H9 (cell line): ENCODE measurements at regions not wholly inside any gene's neighbourhood (a gene's known extent, or its start where the extent isn't known, plus 50 kb on each side); places are given as distances from the start of the nearest gene placed in this dataset.

Experiments
- DNase-seq: peaks from one replicate; pipeline ENCODE4 v3.0.0-alpha.2; 2017
- H2AFZ ChIP-seq: one replicate; pipeline ENCODE4 v1.6.1; 2013; ENCODE audit warnings: mild to moderate bottlenecking, low read length, control low read depth, moderate library complexity
- H2AK5ac ChIP-seq: 2 replicates; pipeline ENCODE4 v1.6.1; 2013; ENCODE audit warnings: low read length, control low read depth, mixed read lengths; ENCODE audit not compliant: insufficient read length
- H2BK120ac ChIP-seq: one replicate; pipeline ENCODE4 v1.6.1; 2013; ENCODE audit warnings: low read depth, mild to moderate bottlenecking, low read length, control low read depth, inconsistent platforms; ENCODE audit not compliant: poor library complexity, severe bottlenecking
- H2BK12ac ChIP-seq: 2 replicates; pipeline ENCODE4 v1.6.1; 2013; ENCODE audit warnings: low read length, control low read depth, mixed read lengths, low read depth; ENCODE audit not compliant: insufficient read length
- H2BK15ac ChIP-seq: 2 replicates; pipeline ENCODE4 v1.6.1; 2013; ENCODE audit warnings: low read depth, low read length, control low read depth
- H2BK20ac ChIP-seq: one replicate; pipeline ENCODE4 v1.6.1; 2013; ENCODE audit warnings: low read depth, mild to moderate bottlenecking, low read length, control low read depth, inconsistent platforms; ENCODE audit not compliant: poor library complexity, severe bottlenecking
- H2BK5ac ChIP-seq: 2 replicates; pipeline ENCODE4 v1.6.1; 2013; ENCODE audit warnings: low read length, control low read depth, mixed read lengths; ENCODE audit not compliant: insufficient read length
- H3K14ac ChIP-seq: 2 replicates; pipeline ENCODE4 v1.6.1; 2013; ENCODE audit warnings: low read length, control low read depth; ENCODE audit not compliant: insufficient read depth
- H3K18ac ChIP-seq: 2 replicates; pipeline ENCODE4 v1.6.1; 2013; ENCODE audit warnings: low read depth, mild to moderate bottlenecking, mixed read lengths, low read length, control low read depth; ENCODE audit not compliant: insufficient read length
- H3K23ac ChIP-seq: 2 replicates; pipeline ENCODE4 v1.6.1; 2013; ENCODE audit warnings: low read length, control low read depth, mixed read lengths, low read depth; ENCODE audit not compliant: insufficient read length
- H3K23me2 ChIP-seq: 2 replicates; pipeline ENCODE4 v1.6.1; 2013; ENCODE audit warnings: low read depth, mild to moderate bottlenecking, mixed read lengths, low read length, control low read depth; ENCODE audit not compliant: insufficient read length, poor library complexity, severe bottlenecking
- H3K27ac ChIP-seq: 2 replicates; pipeline ENCODE4 v1.5.1; 2013; ENCODE audit warnings: low read length, control low read depth, mixed read lengths, low read depth; ENCODE audit not compliant: insufficient read length
- H3K27me3 ChIP-seq: 2 replicates; pipeline ENCODE4 v1.6.1; 2013; ENCODE audit warnings: low read length, control low read depth, inconsistent platforms; ENCODE audit not compliant: insufficient read depth
- H3K4ac ChIP-seq: 2 replicates; pipeline ENCODE4 v1.6.1; 2013; ENCODE audit warnings: low read depth, mild to moderate bottlenecking, control low read depth, inconsistent platforms, low read length, moderate library complexity
- H3K4me1 ChIP-seq: 2 replicates; pipeline ENCODE4 v1.6.1; 2013; ENCODE audit warnings: low read length, control low read depth, inconsistent platforms; ENCODE audit not compliant: insufficient read depth
- H3K4me2 ChIP-seq: 2 replicates; pipeline ENCODE4 v1.6.1; 2013; ENCODE audit warnings: low read length, control low read depth, mixed read lengths; ENCODE audit not compliant: insufficient read length, insufficient read depth
- H3K56ac ChIP-seq: 2 replicates; pipeline ENCODE4 v1.6.1; 2013; ENCODE audit warnings: low read depth, mild to moderate bottlenecking, mixed read lengths, low read length, control low read depth; ENCODE audit not compliant: insufficient read length
- H3K79me1 ChIP-seq: 2 replicates; pipeline ENCODE4 v1.6.1; 2013; ENCODE audit warnings: low read depth, mild to moderate bottlenecking, moderate library complexity, low read length, control low read depth, inconsistent platforms; ENCODE audit not compliant: insufficient read depth, poor library complexity, severe bottlenecking
- H3K79me2 ChIP-seq: 2 replicates; pipeline ENCODE4 v1.6.1; 2013; ENCODE audit warnings: low read length, control low read depth, inconsistent platforms; ENCODE audit not compliant: insufficient read depth
- H3K9ac ChIP-seq: 2 replicates; pipeline ENCODE4 v1.6.1; 2013; ENCODE audit warnings: low read length, control low read depth, mixed read lengths; ENCODE audit not compliant: insufficient read length; ENCODE audit errors: extremely low read depth
- H3K9me3 ChIP-seq: one replicate; pipeline ENCODE4 v1.6.1; 2013; ENCODE audit warnings: low read depth, low read length, inconsistent platforms; ENCODE audit not compliant: control insufficient read depth
- H3T11ph ChIP-seq: one replicate; pipeline ENCODE4 v1.6.1; 2013; ENCODE audit warnings: mild to moderate bottlenecking, low read length, control low read depth, inconsistent platforms
- H4K20me1 ChIP-seq: one replicate; pipeline ENCODE4 v1.6.1; 2013; ENCODE audit not compliant: control insufficient read depth, insufficient read length, insufficient read depth
- H4K5ac ChIP-seq: 2 replicates; pipeline ENCODE4 v1.6.1; 2013; ENCODE audit warnings: low read depth, mild to moderate bottlenecking, mixed read lengths, low read length, control low read depth; ENCODE audit not compliant: insufficient read length
- H4K8ac ChIP-seq: replicated peaks from 2 replicates; pipeline ENCODE4 v1.6.1; 2013; ENCODE audit warnings: low read length, control low read depth, mixed read lengths, low read depth; ENCODE audit not compliant: insufficient read length
- H4K91ac ChIP-seq: 2 replicates; pipeline ENCODE4 v1.6.1; 2013; ENCODE audit warnings: low read depth, mild to moderate bottlenecking, moderate library complexity, mixed read lengths, low read length, control low read depth; ENCODE audit not compliant: insufficient read length
- H3K27ac Mint-ChIP-seq, 3 experiments: 2 replicates in 2 of 3; 3 replicates in 1 of 3; pipeline ENCODE4 v1.8.0; 2020 to 2021; ENCODE audit warnings: mixed read lengths in 3 of 3, mild to moderate bottlenecking in 1 of 3, moderate library complexity in 1 of 3
- H3K27me3 Mint-ChIP-seq: 2 replicates; pipeline ENCODE4 v1.8.0; 2021; ENCODE audit warnings: low read depth, mild to moderate bottlenecking, moderate library complexity, mixed read lengths
- H3K36me3 Mint-ChIP-seq, 3 experiments: 2 replicates in 2 of 3; 3 replicates in 1 of 3; pipeline ENCODE4 v1.8.0; 2020 to 2021; ENCODE audit warnings: low read depth in 3 of 3, mixed read lengths in 3 of 3; ENCODE audit not compliant: insufficient read depth in 1 of 3
- H3K4me1 Mint-ChIP-seq, 2 experiments: 2 replicates each; pipeline ENCODE4 v1.8.0; 2020; ENCODE audit warnings: mixed read lengths in 2 of 2
- H3K4me3 Mint-ChIP-seq, 2 experiments: 2 replicates in 1 of 2; 3 replicates in 1 of 2; pipeline ENCODE4 v1.8.0; 2020 to 2021; ENCODE audit warnings: mild to moderate bottlenecking in 2 of 2, mixed read lengths in 2 of 2, moderate library complexity in 1 of 2
- H3K9me3 Mint-ChIP-seq, 2 experiments: 2 replicates in 1 of 2; 3 replicates in 1 of 2; pipeline ENCODE4 v1.8.0; 2020; ENCODE audit warnings: mild to moderate bottlenecking in 2 of 2, mixed read lengths in 2 of 2, moderate library complexity in 1 of 2
- WGBS: extraction: QIAGEN DNeasy Blood & Tissue Kit; methylation state at CpG from one replicate; pipeline ENCODE4 v1.1.7; 2013; ENCODE audit warnings: missing lambda C conversion rate, low lambda C conversion rate, mixed read lengths; ENCODE audit not compliant: insufficient read length; ENCODE audit errors: extremely low coverage; 5-methylcytosine and 5-hydroxymethylcytosine counted together
- TF ChIP-seq, protein P1 (sequence below): fragments of 200-600 bp; sonication (generic); conservative IDR thresholded peaks from 3 replicates; pipeline ENCODE4 v1.8.0; 2021; ENCODE audit warnings: antibody characterized with exemption, mild to moderate bottlenecking

DNA sequence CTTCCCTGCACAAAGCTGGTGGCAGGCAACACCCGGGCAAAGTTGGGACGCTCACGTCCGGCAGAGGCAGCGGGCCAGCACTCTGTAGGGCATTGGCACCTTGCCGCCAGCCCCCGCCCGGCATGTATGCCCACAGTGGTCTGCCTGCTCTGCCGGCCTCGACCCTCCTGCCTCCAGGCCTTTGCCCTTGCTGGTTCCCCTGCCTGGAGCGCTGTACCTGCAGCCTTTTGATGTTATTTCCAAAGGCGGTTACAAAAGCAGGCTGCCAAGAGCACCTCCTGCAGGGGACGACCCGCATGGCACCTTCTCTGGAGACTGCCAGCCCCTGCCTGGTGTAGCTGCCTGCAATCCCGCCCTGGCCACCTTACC, 56.5 kb upstream of the SHISAL1 start:
- Histone ChIP-seq H3K9ac (no peak overlapping the region), H3K4me2 (no peak overlapping the region), H3K18ac (no peak overlapping the region), H4K91ac (no peak overlapping the region), H3K14ac (no peak overlapping the region), H4K8ac (no peak overlapping the region), H2BK12ac (no peak overlapping the region), H3K9me3 (no peaks in the 10 kb centered on the region), H3K27me3 (no peaks in the 10 kb centered on the region), H2BK5ac (no peak overlapping the region), H4K5ac (no peak overlapping the region), H2AK5ac (no peak overlapping the region), H3T11ph (no peak overlapping the region), H2AFZ (no peak overlapping the region), H3K56ac (no peak overlapping the region), H3K27ac (no peak overlapping the region), H2BK120ac (no peak overlapping the region), H3K23me2 (no peaks in the 10 kb centered on the region), H4K20me1 (no peaks in the 10 kb centered on the region), H3K79me1 (no peaks in the 10 kb centered on the region), H3K4me1 (no peaks in the 10 kb centered on the region), H3K79me2 (no peaks in the 10 kb centered on the region), H2BK20ac (no peak overlapping the region), H3K4ac (no peak overlapping the region), H3K23ac (no peak overlapping the region), H2BK15ac (no peak overlapping the region)
- no CpG with 5 or more reads among the region's 15 CpGs for WGBS
- Mint-ChIP-seq H3K27ac (no peak overlapping the region), H3K4me1 (peaks cover 0 to 8% of the 10 kb centered on the region in 2 experiments; a peak in 2 of 4 replicates), H3K4me3 (no peak overlapping the region), H3K36me3 (peaks cover 0 to 1% (median 0%) of the 10 kb centered on the region in 3 experiments; a peak in 1 of 7 replicates), H3K27me3 (no peaks in the 10 kb centered on the region; the same call in none of the 2 replicates), H3K9me3 (peaks cover under 1 to 3% of the 10 kb centered on the region in 2 experiments; a peak in 3 of 5 replicates)
- TF ChIP-seq, protein P1, sequence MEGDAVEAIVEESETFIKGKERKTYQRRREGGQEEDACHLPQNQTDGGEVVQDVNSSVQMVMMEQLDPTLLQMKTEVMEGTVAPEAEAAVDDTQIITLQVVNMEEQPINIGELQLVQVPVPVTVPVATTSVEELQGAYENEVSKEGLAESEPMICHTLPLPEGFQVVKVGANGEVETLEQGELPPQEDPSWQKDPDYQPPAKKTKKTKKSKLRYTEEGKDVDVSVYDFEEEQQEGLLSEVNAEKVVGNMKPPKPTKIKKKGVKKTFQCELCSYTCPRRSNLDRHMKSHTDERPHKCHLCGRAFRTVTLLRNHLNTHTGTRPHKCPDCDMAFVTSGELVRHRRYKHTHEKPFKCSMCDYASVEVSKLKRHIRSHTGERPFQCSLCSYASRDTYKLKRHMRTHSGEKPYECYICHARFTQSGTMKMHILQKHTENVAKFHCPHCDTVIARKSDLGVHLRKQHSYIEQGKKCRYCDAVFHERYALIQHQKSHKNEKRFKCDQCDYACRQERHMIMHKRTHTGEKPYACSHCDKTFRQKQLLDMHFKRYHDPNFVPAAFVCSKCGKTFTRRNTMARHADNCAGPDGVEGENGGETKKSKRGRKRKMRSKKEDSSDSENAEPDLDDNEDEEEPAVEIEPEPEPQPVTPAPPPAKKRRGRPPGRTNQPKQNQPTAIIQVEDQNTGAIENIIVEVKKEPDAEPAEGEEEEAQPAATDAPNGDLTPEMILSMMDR = peak; percentile 74
- peak; percentile 79 for DNase-seq
